Activated CD4-positive, alpha-beta memory T cell treated with anti-CD3 and anti-CD28 coated beads, Interleukin-2, amount 10 ng/mL, durations not matched to agents 7 days and 5 days (primary cell): ENCODE measurements at regions not wholly inside any gene's neighbourhood (a gene's known extent, or its start where the extent isn't known, plus 50 kb on each side); places are given as distances from the start of the nearest gene placed in this dataset.

Experiments
- CTCF ChIA-PET: fragments of 350-600 bp; sonication (Branson Sonifier 250); formaldehyde crosslinking; loops from one replicate; lab custom pipeline; 2021; ENCODE audit warnings: antibody characterized with exemption, inconsistent platforms; lab: Charles Lee
- POLR2A ChIA-PET: fragments of 350-600 bp; sonication (Branson Sonifier 250); formaldehyde crosslinking; loops from one replicate; lab custom pipeline; 2021; ENCODE audit warnings: antibody characterized with exemption; lab: Charles Lee
- DNase-seq: peaks from one replicate; pipeline ENCODE4 v3.0.0-alpha.2; 2020
- H3K27ac Mint-ChIP-seq: one replicate; pipeline ENCODE4 v1.8.0; 2021; ENCODE audit warnings: mild to moderate bottlenecking, mixed read lengths
- H3K27me3 Mint-ChIP-seq: one replicate; pipeline ENCODE4 v1.8.0; 2021; ENCODE audit warnings: mixed read lengths
- H3K36me3 Mint-ChIP-seq: one replicate; pipeline ENCODE4 v1.8.0; 2021; ENCODE audit warnings: low read depth, mixed read lengths
- H3K4me1 Mint-ChIP-seq: one replicate; pipeline ENCODE4 v1.8.0; 2021; ENCODE audit warnings: mixed read lengths
- H3K4me3 Mint-ChIP-seq: one replicate; pipeline ENCODE4 v1.8.0; 2021; ENCODE audit warnings: mild to moderate bottlenecking, mixed read lengths
- H3K9me3 Mint-ChIP-seq: one replicate; pipeline ENCODE4 v1.8.0; 2021; ENCODE audit warnings: mixed read lengths

GRCh38 chr9:120338340-120338739, 241.6 kb downstream of the CDK5RAP2 start:
- ChIA-PET POLR2A (no interaction called here), CTCF (no interaction called here)
- Mint-ChIP-seq H3K27ac (no peak overlapping the region), H3K4me1 (peaks cover 6% of the 10 kb centered on the region), H3K4me3 (no peak overlapping the region), H3K9me3 (no peaks in the 10 kb centered on the region), H3K27me3 (peaks cover 9% of the 10 kb centered on the region), H3K36me3 (no peaks in the 10 kb centered on the region)
- DNase-seq = no peak

GRCh38 chr9:120337131-120337530, 242.8 kb downstream of the CDK5RAP2 start:
- no peak overlapping the region for H3K4me3 Mint-ChIP-seq
- DNase-seq = no peak
- H3K27ac Mint-ChIP-seq = no peak overlapping the region
- peaks cover 5% of the 10 kb centered on the region for H3K27me3 Mint-ChIP-seq
- no peaks in the 10 kb centered on the region for H3K9me3 Mint-ChIP-seq
- no peaks in the 10 kb centered on the region for H3K36me3 Mint-ChIP-seq
- peaks cover 6% of the 10 kb centered on the region for H3K4me1 Mint-ChIP-seq
- ChIA-PET POLR2A (no interaction called here), CTCF (no interaction called here)

GRCh38 chr9:120336753-120337090, 243.2 kb downstream of the CDK5RAP2 start:
- H3K27ac Mint-ChIP-seq = no peak overlapping the region
- peaks cover 6% of the 10 kb centered on the region for H3K4me1 Mint-ChIP-seq
- no peak for DNase-seq
- ChIA-PET CTCF (no interaction called here), POLR2A (no interaction called here)
- H3K27me3 Mint-ChIP-seq = peaks cover 5% of the 10 kb centered on the region
- no peaks in the 10 kb centered on the region for H3K36me3 Mint-ChIP-seq
- no peak overlapping the region for H3K4me3 Mint-ChIP-seq
- no peaks in the 10 kb centered on the region for H3K9me3 Mint-ChIP-seq

GRCh38 chr9:120336021-120336752, 243.8 kb downstream of the CDK5RAP2 start:
- CTCF ChIA-PET = no interaction called here
- Mint-ChIP-seq H3K4me1 (peaks cover 6% of the 10 kb centered on the region), H3K36me3 (no peaks in the 10 kb centered on the region), H3K27ac (no peak overlapping the region), H3K9me3 (no peaks in the 10 kb centered on the region), H3K27me3 (peaks cover 5% of the 10 kb centered on the region), H3K4me3 (no peak overlapping the region)
- POLR2A ChIA-PET = no interaction called here
- DNase-seq = no peak

- CTCF ChIA-PET = no interaction called here
- no peak overlapping the region for H3K27ac Mint-ChIP-seq
- DNase-seq = no peak
- peaks cover 5% of the 10 kb centered on the region for H3K27me3 Mint-ChIP-seq
- H3K4me3 Mint-ChIP-seq = no peak overlapping the region
- H3K9me3 Mint-ChIP-seq = no peaks in the 10 kb centered on the region
- H3K36me3 Mint-ChIP-seq = no peaks in the 10 kb centered on the region
- POLR2A ChIA-PET = no interaction called here
- peaks cover 6% of the 10 kb centered on the region for H3K4me1 Mint-ChIP-seq
Observed at GRCh38 chr9:120331913-120332312, 248.1 kb downstream of the CDK5RAP2 start.

- CTCF ChIA-PET = interaction anchor here (0.6 kb wide), 1 partner anchor 20 kb away, joined by 6 read pairs; no protein-coding TSS in a partner anchor
- no peaks in the 10 kb centered on the region for H3K36me3 Mint-ChIP-seq
- no peaks in the 10 kb centered on the region for H3K9me3 Mint-ChIP-seq
- no peaks in the 10 kb centered on the region for H3K4me1 Mint-ChIP-seq
- H3K27ac Mint-ChIP-seq = no peak overlapping the region
- no peak overlapping the region for H3K4me3 Mint-ChIP-seq
- H3K27me3 Mint-ChIP-seq = peaks cover 4% of the 10 kb centered on the region
- DNase-seq = no peak
- POLR2A ChIA-PET = no interaction called here
Observed at GRCh38 chr9:120330031-120330430, 249.9 kb downstream of the CDK5RAP2 start.

GRCh38 chr9:120327322-120327721, 252.6 kb downstream of the CDK5RAP2 start:
- ChIA-PET POLR2A (no interaction called here), CTCF (no interaction called here)
- H3K36me3 Mint-ChIP-seq = no peaks in the 10 kb centered on the region
- H3K4me3 Mint-ChIP-seq = no peak overlapping the region
- H3K27ac Mint-ChIP-seq = no peak overlapping the region
- no peaks in the 10 kb centered on the region for H3K4me1 Mint-ChIP-seq
- no peak for DNase-seq
- no peaks in the 10 kb centered on the region for H3K9me3 Mint-ChIP-seq
- H3K27me3 Mint-ChIP-seq = peaks cover 1% of the 10 kb centered on the region

- Mint-ChIP-seq H3K27me3 (peaks cover 3% of the 10 kb centered on the region), H3K27ac (no peak overlapping the region), H3K4me3 (no peak overlapping the region), H3K9me3 (no peaks in the 10 kb centered on the region), H3K4me1 (no peaks in the 10 kb centered on the region), H3K36me3 (no peaks in the 10 kb centered on the region)
- DNase-seq = no peak
- POLR2A ChIA-PET = no interaction called here
- CTCF ChIA-PET = no interaction called here
Observed at GRCh38 chr9:120326049-120326693, 253.8 kb downstream of the CDK5RAP2 start.

- Mint-ChIP-seq H3K4me1 (no peaks in the 10 kb centered on the region), H3K4me3 (no peak overlapping the region), H3K36me3 (no peaks in the 10 kb centered on the region), H3K27ac (no peak overlapping the region), H3K9me3 (no peaks in the 10 kb centered on the region), H3K27me3 (peaks cover 2% of the 10 kb centered on the region)
- POLR2A ChIA-PET = no interaction called here
- no peak for DNase-seq
- CTCF ChIA-PET = no interaction called here
Observed at GRCh38 chr9:120324996-120325642, 254.8 kb downstream of the CDK5RAP2 start.

- POLR2A ChIA-PET = no interaction called here
- H3K27ac Mint-ChIP-seq = no peak overlapping the region
Observed at GRCh38 chr9:120324461-120324860, 255.5 kb downstream of the CDK5RAP2 start.

GRCh38 chr9:120323125-120323524, 256.8 kb downstream of the CDK5RAP2 start:
- no peaks in the 10 kb centered on the region for H3K9me3 Mint-ChIP-seq
- ChIA-PET CTCF (no interaction called here), POLR2A (no interaction called here)
- peaks cover 7% of the 10 kb centered on the region for H3K27me3 Mint-ChIP-seq
- no peak overlapping the region for H3K4me3 Mint-ChIP-seq
- no peaks in the 10 kb centered on the region for H3K4me1 Mint-ChIP-seq
- H3K27ac Mint-ChIP-seq = no peak overlapping the region
- no peak for DNase-seq
- H3K36me3 Mint-ChIP-seq = no peaks in the 10 kb centered on the region

More at GRCh38 chr9:120324461-120324860, 255.5 kb downstream of the CDK5RAP2 start:
- Mint-ChIP-seq H3K4me3 (no peak overlapping the region), H3K4me1 (no peaks in the 10 kb centered on the region), H3K9me3 (no peaks in the 10 kb centered on the region), H3K36me3 (no peaks in the 10 kb centered on the region), H3K27me3 (peaks cover 2% of the 10 kb centered on the region)
- no peak for DNase-seq
- CTCF ChIA-PET = no interaction called here

GRCh38 chr9:120319452-120319851, 260.5 kb downstream of the CDK5RAP2 start:
- Mint-ChIP-seq H3K4me1 (no peaks in the 10 kb centered on the region), H3K9me3 (peaks cover 2% of the 10 kb centered on the region), H3K27me3 (peaks cover 16% of the 10 kb centered on the region), H3K4me3 (no peak overlapping the region), H3K36me3 (no peaks in the 10 kb centered on the region), H3K27ac (no peak overlapping the region)
- CTCF ChIA-PET = no interaction called here
- POLR2A ChIA-PET = no interaction called here
- no peak for DNase-seq

- DNase-seq = no peak
- Mint-ChIP-seq H3K4me3 (no peak overlapping the region), H3K4me1 (no peaks in the 10 kb centered on the region), H3K9me3 (peaks cover 2% of the 10 kb centered on the region), H3K36me3 (no peaks in the 10 kb centered on the region), H3K27ac (no peak overlapping the region), H3K27me3 (peaks cover 18% of the 10 kb centered on the region)
- POLR2A ChIA-PET = no interaction called here
- CTCF ChIA-PET = no interaction called here
Observed at GRCh38 chr9:120315154-120315553, 264.8 kb downstream of the CDK5RAP2 start.
